ENCODE measurements at regions not wholly inside any gene's neighbourhood (a gene's known extent, or its start where the extent isn't known, plus 50 kb on each side); places are given as distances from the start of the nearest gene placed in this dataset.
"Not testable (repeated sequence)": the region's sequence is repeated elsewhere in the genome, so short reads cannot be mapped to it uniquely, and the experiment has no call there.

DNA sequence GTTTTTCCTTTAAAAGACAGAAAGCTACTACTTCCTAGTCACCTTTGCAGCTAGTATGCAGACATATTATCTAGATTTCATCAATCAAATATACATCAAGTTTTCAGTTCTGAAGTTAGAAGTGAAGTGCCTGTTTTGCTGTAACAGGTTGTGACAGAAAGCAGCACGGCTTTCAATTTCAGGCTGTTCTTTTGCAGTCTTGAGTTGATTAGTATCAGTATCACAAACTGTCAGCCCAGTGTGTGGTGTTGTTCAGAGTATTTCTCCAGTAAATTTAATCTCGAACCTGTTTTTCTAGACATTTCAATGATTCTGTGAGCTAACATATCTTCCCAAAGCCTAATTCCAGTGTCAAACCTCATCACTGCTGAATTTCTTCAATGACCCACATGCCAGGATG, 1050.8 kb downstream of the DIPK2A start:
- Histone ChIP-seq H3K27ac (ENCODE audit: low read length) (no peak overlapping the region), H3K27me3 (ENCODE audit: low read depth, low read length) (no peaks in the 10 kb centered on the region), H3K4me1 (ENCODE audit: control insufficient read depth in 1 of 2, insufficient read depth in 2 of 2, low read length in 2 of 2) (no peaks in the 10 kb centered on the region), H3K36me3 (ENCODE audit: control insufficient read depth in 1 of 2, insufficient read depth in 2 of 2, low read length in 2 of 2) (no peaks in the 10 kb centered on the region), H3K4me3 (ENCODE audit: low read depth in 1 of 2, low read length in 2 of 2) (no peak overlapping the region), H3K9me3 (ENCODE audit: control insufficient read depth in 1 of 2, low read length in 2 of 2) (no peaks in the 10 kb centered on the region)

GRCh38 chr3:145024700-145025099, 1053.1 kb downstream of the DIPK2A start:
- Histone ChIP-seq H3K27ac (ENCODE audit: low read length) (no peak overlapping the region), H3K9me3 (ENCODE audit: control insufficient read depth in 1 of 2, low read length in 2 of 2) (no peaks in the 10 kb centered on the region), H3K4me1 (ENCODE audit: control insufficient read depth in 1 of 2, insufficient read depth in 2 of 2, low read length in 2 of 2) (no peaks in the 10 kb centered on the region), H3K4me3 (ENCODE audit: low read depth in 1 of 2, low read length in 2 of 2) (no peak overlapping the region), H3K27me3 (ENCODE audit: low read depth, low read length) (no peaks in the 10 kb centered on the region), H3K36me3 (ENCODE audit: control insufficient read depth in 1 of 2, insufficient read depth in 2 of 2, low read length in 2 of 2) (no peaks in the 10 kb centered on the region)

DNA sequence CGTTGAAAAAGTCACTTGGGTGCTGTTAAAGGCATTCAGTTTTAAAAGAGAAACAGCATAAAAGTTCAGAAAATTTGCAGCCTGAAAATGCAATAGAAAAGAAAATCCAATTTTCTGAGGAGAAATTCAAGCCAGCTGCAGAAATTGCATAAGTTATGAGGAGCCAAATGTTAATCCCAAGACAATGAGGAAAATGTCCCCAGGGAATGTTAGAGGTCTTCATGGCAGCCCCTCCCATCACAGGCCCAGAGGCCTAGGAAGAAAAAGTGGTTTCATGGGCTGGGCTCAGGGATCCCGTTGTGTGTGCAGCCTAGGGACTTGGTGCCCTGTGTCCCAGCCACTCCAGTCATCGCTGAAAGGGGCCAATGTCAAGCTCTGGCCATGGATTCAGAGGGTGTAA, 1055.6 kb downstream of the DIPK2A start:
- H3K27ac ChIP-seq (ENCODE audit: low read length); H3K4me1 ChIP-seq (ENCODE audit: control insufficient read depth in 1 of 2, insufficient read depth in 2 of 2, low read length in 2 of 2); H3K36me3 ChIP-seq (ENCODE audit: control insufficient read depth in 1 of 2, insufficient read depth in 2 of 2, low read length in 2 of 2); H3K27me3 ChIP-seq (ENCODE audit: low read depth, low read length); H3K9me3 ChIP-seq (ENCODE audit: control insufficient read depth in 1 of 2, low read length in 2 of 2); H3K4me3 ChIP-seq (ENCODE audit: low read depth in 1 of 2, low read length in 2 of 2): not testable (repeated sequence)

GRCh38 chr3:145032791-145033190, 1061.2 kb downstream of the DIPK2A start:
- no peaks in the 10 kb centered on the region for H3K4me1 ChIP-seq (ENCODE audit: control insufficient read depth in 1 of 2, insufficient read depth in 2 of 2, low read length in 2 of 2)
- H3K27me3 ChIP-seq (ENCODE audit: low read depth, low read length) = no peaks in the 10 kb centered on the region
- no peak overlapping the region for H3K27ac ChIP-seq (ENCODE audit: low read length)
- no peaks in the 10 kb centered on the region for H3K36me3 ChIP-seq (ENCODE audit: control insufficient read depth in 1 of 2, insufficient read depth in 2 of 2, low read length in 2 of 2)
- H3K9me3 ChIP-seq (ENCODE audit: control insufficient read depth in 1 of 2, low read length in 2 of 2) = no peaks in the 10 kb centered on the region
- H3K4me3 ChIP-seq (ENCODE audit: low read depth in 1 of 2, low read length in 2 of 2) = no peak overlapping the region

GRCh38 chr3:145035682-145036081, 1064.1 kb downstream of the DIPK2A start:
- H3K4me1 ChIP-seq (ENCODE audit: control insufficient read depth in 1 of 2, insufficient read depth in 2 of 2, low read length in 2 of 2) = no peaks in the 10 kb centered on the region
- no peaks in the 10 kb centered on the region for H3K27me3 ChIP-seq (ENCODE audit: low read depth, low read length)
- H3K36me3 ChIP-seq (ENCODE audit: control insufficient read depth in 1 of 2, insufficient read depth in 2 of 2, low read length in 2 of 2) = no peaks in the 10 kb centered on the region
- no peaks in the 10 kb centered on the region for H3K9me3 ChIP-seq (ENCODE audit: control insufficient read depth in 1 of 2, low read length in 2 of 2)
- H3K4me3 ChIP-seq (ENCODE audit: low read depth in 1 of 2, low read length in 2 of 2) = no peak overlapping the region
- no peak overlapping the region for H3K27ac ChIP-seq (ENCODE audit: low read length)

GRCh38 chr3:145054055-145054454, 1082.4 kb downstream of the DIPK2A start:
- H3K4me1 ChIP-seq (ENCODE audit: control insufficient read depth in 1 of 2, insufficient read depth in 2 of 2, low read length in 2 of 2) = not testable (repeated sequence)

DNA sequence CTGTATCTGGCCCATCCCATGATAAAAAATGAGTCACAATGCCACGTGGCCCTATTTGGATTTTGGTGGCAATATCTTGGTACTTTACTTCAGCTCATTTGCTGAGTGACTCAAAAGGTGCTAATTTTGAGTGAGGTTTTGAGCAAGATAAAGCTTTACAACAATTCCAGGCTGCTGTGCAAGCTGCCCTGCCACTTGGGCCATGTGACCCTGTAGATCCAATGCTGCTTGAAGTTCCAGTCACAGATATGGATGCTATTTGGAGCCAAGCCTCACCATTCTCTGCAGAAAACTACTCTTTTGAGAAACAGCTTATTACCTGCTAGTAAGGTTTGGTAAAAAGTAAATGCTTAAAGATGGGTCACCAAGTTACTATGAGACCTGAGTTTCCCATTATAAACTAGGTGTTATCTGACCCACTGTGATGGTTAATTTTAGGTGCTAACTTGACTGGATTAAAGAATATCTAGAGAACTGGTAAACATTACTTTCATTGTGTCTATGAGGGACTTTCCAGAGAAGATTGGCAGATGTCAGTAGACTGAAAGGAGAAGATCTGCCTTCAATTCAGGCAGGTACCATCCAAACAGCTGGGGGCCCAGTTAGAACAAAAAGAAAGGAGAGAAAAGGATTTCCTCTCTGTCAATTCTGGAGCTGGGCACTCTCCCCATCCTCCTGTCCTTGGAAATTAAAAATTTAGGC, 1083.9 kb downstream of the DIPK2A start:
- no peak overlapping the region for H3K4me3 ChIP-seq (ENCODE audit: low read depth in 1 of 2, low read length in 2 of 2)
- no peaks in the 10 kb centered on the region for H3K27me3 ChIP-seq (ENCODE audit: low read depth, low read length)
- H3K9me3 ChIP-seq (ENCODE audit: control insufficient read depth in 1 of 2, low read length in 2 of 2) = no peaks in the 10 kb centered on the region
- no peak overlapping the region for H3K27ac ChIP-seq (ENCODE audit: low read length)
- no peaks in the 10 kb centered on the region for H3K4me1 ChIP-seq (ENCODE audit: control insufficient read depth in 1 of 2, insufficient read depth in 2 of 2, low read length in 2 of 2)
- no peaks in the 10 kb centered on the region for H3K36me3 ChIP-seq (ENCODE audit: control insufficient read depth in 1 of 2, insufficient read depth in 2 of 2, low read length in 2 of 2)

More at GRCh38 chr3:145054055-145054454, 1082.4 kb downstream of the DIPK2A start:
- H3K4me3 ChIP-seq (ENCODE audit: low read depth in 1 of 2, low read length in 2 of 2); H3K36me3 ChIP-seq (ENCODE audit: control insufficient read depth in 1 of 2, insufficient read depth in 2 of 2, low read length in 2 of 2); H3K9me3 ChIP-seq (ENCODE audit: control insufficient read depth in 1 of 2, low read length in 2 of 2); H3K27ac ChIP-seq (ENCODE audit: low read length); H3K27me3 ChIP-seq (ENCODE audit: low read depth, low read length): not testable (repeated sequence)

DNA sequence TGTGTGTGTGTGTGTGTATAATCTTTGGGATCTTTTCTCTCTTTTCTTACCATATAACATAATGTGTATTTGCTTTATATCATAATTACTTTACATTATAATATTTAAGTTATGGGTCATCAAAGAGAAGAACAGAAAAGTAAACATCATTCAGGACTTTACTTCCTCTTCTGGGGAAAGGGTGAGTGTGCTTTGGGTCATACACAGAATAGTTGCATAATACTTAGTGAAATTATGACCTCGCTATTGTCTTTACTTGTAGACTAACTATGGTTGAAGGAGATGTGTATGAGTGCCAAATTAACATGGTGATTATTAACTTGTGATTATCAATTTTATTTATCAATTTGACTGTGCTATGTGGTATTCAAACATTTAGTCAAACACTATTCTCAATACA, 1086.9 kb downstream of the DIPK2A start:
- Histone ChIP-seq H3K27me3 (ENCODE audit: low read depth, low read length) (no peaks in the 10 kb centered on the region), H3K4me3 (ENCODE audit: low read depth in 1 of 2, low read length in 2 of 2) (no peak overlapping the region), H3K9me3 (ENCODE audit: control insufficient read depth in 1 of 2, low read length in 2 of 2) (peaks cover 0 to 9% of the 10 kb centered on the region in 2 donors), H3K4me1 (ENCODE audit: control insufficient read depth in 1 of 2, insufficient read depth in 2 of 2, low read length in 2 of 2) (no peaks in the 10 kb centered on the region), H3K27ac (ENCODE audit: low read length) (no peak overlapping the region), H3K36me3 (ENCODE audit: control insufficient read depth in 1 of 2, insufficient read depth in 2 of 2, low read length in 2 of 2) (no peaks in the 10 kb centered on the region)

GRCh38 chr3:145063616-145064015, 1092.0 kb downstream of the DIPK2A start:
- H3K27me3 ChIP-seq (ENCODE audit: low read depth, low read length) = no peaks in the 10 kb centered on the region
- no peaks in the 10 kb centered on the region for H3K4me1 ChIP-seq (ENCODE audit: control insufficient read depth in 1 of 2, insufficient read depth in 2 of 2, low read length in 2 of 2)
- no peaks in the 10 kb centered on the region for H3K36me3 ChIP-seq (ENCODE audit: control insufficient read depth in 1 of 2, insufficient read depth in 2 of 2, low read length in 2 of 2)
- H3K9me3 ChIP-seq (ENCODE audit: control insufficient read depth in 1 of 2, low read length in 2 of 2) = peaks cover 0 to 9% of the 10 kb centered on the region in 2 donors
- no peak overlapping the region for H3K4me3 ChIP-seq (ENCODE audit: low read depth in 1 of 2, low read length in 2 of 2)
- H3K27ac ChIP-seq (ENCODE audit: low read length) = no peak overlapping the region

- H3K9me3 ChIP-seq (ENCODE audit: control insufficient read depth in 1 of 2, low read length in 2 of 2) = peaks cover 0 to 3% of the 10 kb centered on the region in 2 donors
- H3K4me1 ChIP-seq (ENCODE audit: control insufficient read depth in 1 of 2, insufficient read depth in 2 of 2, low read length in 2 of 2) = no peaks in the 10 kb centered on the region
- H3K36me3 ChIP-seq (ENCODE audit: control insufficient read depth in 1 of 2, insufficient read depth in 2 of 2, low read length in 2 of 2) = no peaks in the 10 kb centered on the region
- H3K4me3 ChIP-seq (ENCODE audit: low read depth in 1 of 2, low read length in 2 of 2) = no peak overlapping the region
- no peak overlapping the region for H3K27ac ChIP-seq (ENCODE audit: low read length)
- no peaks in the 10 kb centered on the region for H3K27me3 ChIP-seq (ENCODE audit: low read depth, low read length)
These were observed 1090.2 kb downstream of the PLOD2 start for GRCh38 chr3:145070795-145071194.

DNA sequence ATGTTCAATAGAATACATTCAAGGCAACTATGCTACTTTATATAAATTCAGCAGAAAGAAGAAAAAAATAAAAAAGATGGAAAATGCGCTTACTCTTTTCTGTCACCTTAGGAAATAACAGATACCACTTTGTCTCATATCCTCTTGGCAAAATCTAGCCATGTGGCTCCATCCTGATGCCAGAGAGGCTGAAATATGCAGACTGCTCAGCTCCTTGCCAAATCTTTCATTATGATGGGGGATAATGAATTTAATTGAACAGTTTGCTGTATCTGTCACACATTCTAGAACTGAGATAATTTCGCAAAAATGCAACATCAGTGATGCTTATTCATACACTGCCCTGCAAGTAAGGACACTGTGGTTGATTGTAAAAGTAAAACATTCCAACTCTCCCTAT, 1081.5 kb downstream of the PLOD2 start:
- H3K27me3 ChIP-seq (ENCODE audit: low read depth, low read length) = no peaks in the 10 kb centered on the region
- no peaks in the 10 kb centered on the region for H3K9me3 ChIP-seq (ENCODE audit: control insufficient read depth in 1 of 2, low read length in 2 of 2)
- no peak overlapping the region for H3K27ac ChIP-seq (ENCODE audit: low read length)
- no peak overlapping the region for H3K4me3 ChIP-seq (ENCODE audit: low read depth in 1 of 2, low read length in 2 of 2)
- no peaks in the 10 kb centered on the region for H3K4me1 ChIP-seq (ENCODE audit: control insufficient read depth in 1 of 2, insufficient read depth in 2 of 2, low read length in 2 of 2)
- H3K36me3 ChIP-seq (ENCODE audit: control insufficient read depth in 1 of 2, insufficient read depth in 2 of 2, low read length in 2 of 2) = no peaks in the 10 kb centered on the region

GRCh38 chr3:145087038-145087437, 1073.9 kb downstream of the PLOD2 start:
- Histone ChIP-seq H3K27me3 (ENCODE audit: low read depth, low read length) (no peaks in the 10 kb centered on the region), H3K4me3 (ENCODE audit: low read depth in 1 of 2, low read length in 2 of 2) (no peak overlapping the region), H3K9me3 (ENCODE audit: control insufficient read depth in 1 of 2, low read length in 2 of 2) (no peaks in the 10 kb centered on the region), H3K4me1 (ENCODE audit: control insufficient read depth in 1 of 2, insufficient read depth in 2 of 2, low read length in 2 of 2) (no peaks in the 10 kb centered on the region), H3K36me3 (ENCODE audit: control insufficient read depth in 1 of 2, insufficient read depth in 2 of 2, low read length in 2 of 2) (no peaks in the 10 kb centered on the region), H3K27ac (ENCODE audit: low read length) (no peak overlapping the region)

All from muscle layer of duodenum (tissue), 2 donors.